Uterus (tissue), 2 donors: ENCODE measurements at regions not wholly inside any gene's neighbourhood (a gene's known extent, or its start where the extent isn't known, plus 50 kb on each side); places are given as distances from the start of the nearest gene placed in this dataset.

Source experiments
- CTCF ChIP-seq, 4 experiments: fragments of 200-600 bp in 2 of 4; fragments of 450-650 bp in 2 of 4; sonication (generic) in 2 of 4; IDR thresholded peaks; one replicate each; pipeline ENCODE4 v1.5.1; 2016 to 2019; ENCODE audit warnings: antibody characterized with exemption in 4 of 4, mild to moderate bottlenecking in 2 of 4, moderate library complexity in 1 of 4
- POLR2A ChIP-seq, 2 donors: fragments of 450-650 bp; IDR thresholded peaks; one replicate each; pipeline ENCODE4 v1.6.1; 2016; ENCODE audit warnings: antibody characterized with exemption in 2 of 2, mild to moderate bottlenecking in 1 of 2, moderate library complexity in 1 of 2

DNA sequence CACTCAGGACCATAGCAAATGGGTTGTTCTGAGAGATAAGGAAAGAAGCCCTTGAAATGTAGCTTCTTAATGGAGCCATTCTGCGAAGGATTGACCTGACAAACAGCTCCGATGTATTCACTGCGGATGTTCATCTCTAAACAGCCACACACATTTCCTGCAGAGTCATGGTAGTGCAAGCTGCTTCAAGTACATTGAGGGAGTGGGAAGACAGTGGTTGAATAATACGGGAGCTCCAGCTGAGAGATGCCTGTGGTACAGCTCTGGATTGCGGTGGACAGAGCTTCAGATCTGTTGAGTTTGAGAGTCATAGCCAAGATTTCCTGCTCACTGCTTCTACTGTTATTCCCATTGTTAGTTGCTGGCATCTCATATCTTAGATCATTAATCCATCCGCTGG lies 86.6 kb downstream of the ZBTB18 start:
- TF ChIP-seq POLR2A (IDR thresholded peaks at IDR 0.05) (no peak), CTCF (IDR thresholded peaks at IDR 0.05) (no peak)
